Lung microvascular endothelial cell (primary cell): ENCODE measurements at regions not wholly inside any gene's neighbourhood (a gene's known extent, or its start where the extent isn't known, plus 50 kb on each side); places are given as distances from the start of the nearest gene placed in this dataset.

Experiments used
- DNase-seq, 2 donors: peaks; one replicate each; pipeline versions ENCODE4 v3.0.0 to v3.0.0-alpha.2; 2010; ENCODE audit warnings: low read depth in 2 of 2

- no peak for DNase-seq
These were observed 337.0 kb downstream of the PTEN start for GRCh38 chr10:88200312-88201032.

GRCh38 chr10:88205842-88206446, 342.5 kb downstream of the PTEN start:
- no peak for DNase-seq

GRCh38 chr10:88207121-88207546, 343.7 kb downstream of the PTEN start:
- DNase-seq = no peak

GRCh38 chr10:88209231-88209630, 345.8 kb downstream of the PTEN start:
- DNase-seq = no peak

GRCh38 chr10:88209837-88210561, 346.6 kb downstream of the PTEN start:
- DNase-seq = no peak

GRCh38 chr10:88211230-88211629, 347.8 kb downstream of the PTEN start:
- DNase-seq = no peak

GRCh38 chr10:88212069-88212468, 348.6 kb downstream of the PTEN start:
- no peak for DNase-seq

GRCh38 chr10:88213065-88213605, 349.7 kb downstream of the PTEN start:
- no peak for DNase-seq

GRCh38 chr10:88216976-88217375, 353.6 kb downstream of the PTEN start:
- DNase-seq = no peak

- no peak for DNase-seq
These were observed 354.9 kb downstream of the PTEN start for GRCh38 chr10:88218362-88218761.

GRCh38 chr10:88219753-88220152, 356.3 kb downstream of the PTEN start:
- no peak for DNase-seq

GRCh38 chr10:88221010-88221973, 357.9 kb downstream of the PTEN start:
- DNase-seq = no peak

- no peak for DNase-seq
These were observed 359.5 kb downstream of the PTEN start for GRCh38 chr10:88222881-88223280.
